ENCODE measurements at regions not wholly inside any gene's neighbourhood (a gene's known extent, or its start where the extent isn't known, plus 50 kb on each side); places are given as distances from the start of the nearest gene placed in this dataset.

GRCh38 chr7:81165070-81165469, 246.2 kb upstream of the SEMA3C start:
- Histone ChIP-seq H3K4me3 (ENCODE audit: insufficient read depth, low read depth, low read length) (no peak overlapping the region), H3K4me2 (ENCODE audit: low read length) (no peak overlapping the region), H3K36me3 (ENCODE audit: insufficient read depth, low read length) (no peaks in the 10 kb centered on the region), H3K4me1 (ENCODE audit: insufficient read depth, low read length) (no peaks in the 10 kb centered on the region), H3K27ac (ENCODE audit: low read depth, low read length) (no peak overlapping the region), H4K20me1 (ENCODE audit: insufficient read depth, low read length) (no peaks in the 10 kb centered on the region), H3K9ac (ENCODE audit: low read length) (no peak overlapping the region), H3K27me3 (ENCODE audit: insufficient read depth, low read length) (no peaks in the 10 kb centered on the region), H2AFZ (ENCODE audit: low read depth, low read length) (no peak overlapping the region), H3K79me2 (ENCODE audit: insufficient read depth, low read length) (no peaks in the 10 kb centered on the region), H3K9me3 (ENCODE audit: insufficient read depth, low read depth, low read length) (no peaks in the 10 kb centered on the region)
- Mint-ChIP-seq H3K4me1 (ENCODE audit: low read depth, unreplicated experiment) (peaks cover 23% of the 10 kb centered on the region), H3K36me3 (ENCODE audit: low read depth, unreplicated experiment) (no peaks in the 10 kb centered on the region), H3K9me3 (ENCODE audit: unreplicated experiment) (no peaks in the 10 kb centered on the region), H3K27me3 (ENCODE audit: low read depth, unreplicated experiment) (no peaks in the 10 kb centered on the region), H3K27ac (ENCODE audit: unreplicated experiment) (no peak overlapping the region), H3K4me3 (ENCODE audit: unreplicated experiment) (no peak overlapping the region)
- FAIRE-seq (no peak), DNase-seq (ENCODE audit: low read depth) (no peak)
- TF ChIP-seq EZH2 (IDR thresholded peaks at IDR 0.05; ENCODE audit: insufficient read depth, low read length) (no peak), CTCF (IDR thresholded peaks at IDR 0.05; ENCODE audit: insufficient read depth, low read depth, low read length) (no peak)

GRCh38 chr7:81162771-81163525, 244.1 kb upstream of the SEMA3C start:
- DNase-seq (ENCODE audit: low read depth): peak; percentile 80
- Mint-ChIP-seq H3K9me3 (ENCODE audit: unreplicated experiment) (no peaks in the 10 kb centered on the region), H3K27ac (ENCODE audit: unreplicated experiment) (peak overlapping the region; percentile 16), H3K4me1 (ENCODE audit: low read depth, unreplicated experiment) (peaks cover 32% of the 10 kb centered on the region), H3K36me3 (ENCODE audit: low read depth, unreplicated experiment) (no peaks in the 10 kb centered on the region), H3K4me3 (ENCODE audit: unreplicated experiment) (no peak overlapping the region), H3K27me3 (ENCODE audit: low read depth, unreplicated experiment) (no peaks in the 10 kb centered on the region)
- H4K20me1 ChIP-seq (ENCODE audit: insufficient read depth, low read length): no peaks in the 10 kb centered on the region
- H3K79me2 ChIP-seq (ENCODE audit: insufficient read depth, low read length): no peaks in the 10 kb centered on the region
- H2AFZ ChIP-seq (ENCODE audit: low read depth, low read length): no peak overlapping the region
- no peak overlapping the region for H3K27ac ChIP-seq (ENCODE audit: low read depth, low read length)
- H3K9ac ChIP-seq (ENCODE audit: low read length): no peak overlapping the region
- H3K4me2 ChIP-seq (ENCODE audit: low read length): no peak overlapping the region
- H3K4me1 ChIP-seq (ENCODE audit: insufficient read depth, low read length): no peaks in the 10 kb centered on the region
- H3K36me3 ChIP-seq (ENCODE audit: insufficient read depth, low read length): no peaks in the 10 kb centered on the region
- TF ChIP-seq CTCF (IDR thresholded peaks at IDR 0.05; ENCODE audit: insufficient read depth, low read depth, low read length) (no peak), EZH2 (IDR thresholded peaks at IDR 0.05; ENCODE audit: insufficient read depth, low read length) (no peak)
- H3K4me3 ChIP-seq (ENCODE audit: insufficient read depth, low read depth, low read length): no peak overlapping the region
- FAIRE-seq: peak; percentile 29
- H3K9me3 ChIP-seq (ENCODE audit: insufficient read depth, low read depth, low read length): no peaks in the 10 kb centered on the region
- no peaks in the 10 kb centered on the region for H3K27me3 ChIP-seq (ENCODE audit: insufficient read depth, low read length)

- TF ChIP-seq CTCF (IDR thresholded peaks at IDR 0.05; ENCODE audit: insufficient read depth, low read depth, low read length) (no peak), EZH2 (IDR thresholded peaks at IDR 0.05; ENCODE audit: insufficient read depth, low read length) (no peak)
- H3K9me3 ChIP-seq (ENCODE audit: insufficient read depth, low read depth, low read length): no peaks in the 10 kb centered on the region
- no peaks in the 10 kb centered on the region for H4K20me1 ChIP-seq (ENCODE audit: insufficient read depth, low read length)
- no peak overlapping the region for H3K4me3 ChIP-seq (ENCODE audit: insufficient read depth, low read depth, low read length)
- H3K27me3 ChIP-seq (ENCODE audit: insufficient read depth, low read length): no peaks in the 10 kb centered on the region
- peaks cover 36% of the 10 kb centered on the region for H3K4me1 Mint-ChIP-seq (ENCODE audit: low read depth, unreplicated experiment)
- H3K4me1 ChIP-seq (ENCODE audit: insufficient read depth, low read length): no peaks in the 10 kb centered on the region
- H3K79me2 ChIP-seq (ENCODE audit: insufficient read depth, low read length): no peaks in the 10 kb centered on the region
- peak overlapping the region; percentile 16 for H3K27ac Mint-ChIP-seq (ENCODE audit: unreplicated experiment)
- H3K9ac ChIP-seq (ENCODE audit: low read length): no peak overlapping the region
- no peaks in the 10 kb centered on the region for H3K9me3 Mint-ChIP-seq (ENCODE audit: unreplicated experiment)
- H3K27ac ChIP-seq (ENCODE audit: low read depth, low read length): no peak overlapping the region
- H3K4me3 Mint-ChIP-seq (ENCODE audit: unreplicated experiment): no peak overlapping the region
- no peaks in the 10 kb centered on the region for H3K36me3 ChIP-seq (ENCODE audit: insufficient read depth, low read length)
- no peak overlapping the region for H3K4me2 ChIP-seq (ENCODE audit: low read length)
- no peak for FAIRE-seq
- H2AFZ ChIP-seq (ENCODE audit: low read depth, low read length): no peak overlapping the region
- DNase-seq (ENCODE audit: low read depth): no peak
- no peaks in the 10 kb centered on the region for H3K36me3 Mint-ChIP-seq (ENCODE audit: low read depth, unreplicated experiment)
- no peaks in the 10 kb centered on the region for H3K27me3 Mint-ChIP-seq (ENCODE audit: low read depth, unreplicated experiment)
Observed at GRCh38 chr7:81162234-81162633, 243.4 kb upstream of the SEMA3C start.

Measured in astrocyte (in vitro differentiated cells and primary cell).